CD4-positive, alpha-beta T cell treated with Interleukin-10 for 1 hour (primary cell): ENCODE measurements at regions not wholly inside any gene's neighbourhood (a gene's known extent, or its start where the extent isn't known, plus 50 kb on each side); places are given as distances from the start of the nearest gene placed in this dataset.

Experiments used
- DNase-seq: peaks from one replicate; pipeline ENCODE4 v3.0.0-alpha.2; 2020

DNA sequence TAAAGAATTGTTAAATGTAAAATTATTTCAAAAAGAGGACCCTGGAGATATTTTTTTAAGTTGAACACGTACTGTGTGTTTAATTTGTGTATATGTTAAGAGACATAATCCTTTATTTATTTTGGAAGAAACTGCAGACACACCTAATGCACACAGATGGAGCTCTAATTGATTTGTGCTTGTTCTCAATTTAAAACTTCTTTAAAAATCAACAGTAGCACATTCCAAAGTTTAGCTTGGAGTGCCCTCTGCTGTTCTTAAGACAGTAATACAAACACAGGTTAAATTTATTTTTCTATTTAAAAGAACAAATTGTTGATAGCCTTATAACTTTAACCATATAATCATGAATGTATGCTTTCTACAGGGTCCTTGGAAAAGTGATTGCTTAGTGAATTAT lies 277.6 kb upstream of the ADAMTS16 start:
- DNase-seq = no peak

GRCh38 chr5:4866131-4866659 lies 273.9 kb upstream of the ADAMTS16 start:
- no peak for DNase-seq

DNA sequence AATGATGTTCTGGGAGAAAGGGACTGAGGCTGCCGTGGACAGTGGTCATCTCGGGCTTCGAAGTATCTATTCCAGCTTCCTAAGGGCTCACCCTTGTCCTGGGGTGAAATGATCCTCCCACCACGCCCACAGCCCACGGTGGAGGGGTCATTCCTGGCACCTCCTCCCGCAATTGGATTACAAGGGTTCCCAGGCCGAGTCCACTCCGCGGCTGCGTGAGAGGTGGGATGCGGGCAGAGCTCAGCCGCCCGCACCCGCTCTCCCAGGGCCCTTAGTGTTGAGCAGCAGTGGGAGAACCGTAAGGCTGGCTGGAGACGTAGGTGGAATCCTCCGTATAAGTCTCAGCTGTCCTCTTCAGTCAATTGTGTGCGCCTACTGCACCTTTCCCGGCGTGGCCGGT lies 273.3 kb upstream of the ADAMTS16 start:
- DNase-seq = no peak

DNA sequence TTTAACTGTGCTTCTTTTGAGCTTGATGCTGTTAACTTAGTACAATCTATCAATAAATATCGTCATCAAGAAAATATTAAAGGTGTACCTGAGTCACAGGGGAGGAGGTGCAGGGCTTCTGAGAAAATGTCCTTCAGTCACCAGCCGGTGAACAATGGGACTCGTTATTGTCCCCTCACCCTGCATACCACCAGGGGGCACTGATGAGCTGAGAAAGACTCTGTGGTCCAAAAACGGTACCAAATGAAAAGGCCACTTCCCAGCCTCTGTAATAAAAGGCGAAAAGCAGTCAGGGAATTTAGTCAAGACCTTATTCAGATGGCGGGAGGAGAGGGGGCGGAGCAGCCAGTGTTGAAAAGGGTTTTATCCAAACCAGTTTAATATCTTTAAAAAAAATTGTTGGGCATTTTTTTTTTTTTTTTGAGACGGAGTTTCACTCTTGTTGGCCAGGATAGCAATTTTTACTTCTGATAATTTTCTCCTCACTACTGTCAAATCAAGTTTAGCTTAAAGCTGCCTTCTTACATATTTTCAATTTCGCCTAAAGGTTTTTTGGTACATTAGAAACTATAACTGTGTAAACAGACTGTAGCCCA lies 271.9 kb upstream of the ADAMTS16 start:
- peak; percentile 27 for DNase-seq

- no peak for DNase-seq
Observed at GRCh38 chr5:4873652-4874051, 266.5 kb upstream of the ADAMTS16 start.

DNA sequence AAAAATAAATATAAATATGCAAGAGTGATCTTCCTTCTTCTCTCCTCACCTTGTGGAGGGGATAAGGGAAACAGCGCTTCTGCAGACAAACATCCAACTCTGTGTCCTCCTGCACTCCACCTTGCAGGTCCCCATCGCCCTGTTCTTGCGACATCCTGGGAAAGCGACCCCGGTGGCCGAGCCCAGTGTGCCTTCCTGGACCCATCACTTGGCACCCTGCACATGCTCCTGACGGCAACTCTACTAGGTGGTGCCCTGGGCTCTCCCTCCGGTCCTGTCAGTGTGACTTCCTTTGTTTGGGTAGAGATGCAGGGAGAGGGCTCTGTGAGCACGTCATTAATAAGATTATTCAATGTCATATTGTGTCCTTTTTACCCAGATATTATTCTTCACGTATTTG lies 266.0 kb upstream of the ADAMTS16 start:
- no peak for DNase-seq

- DNase-seq = no peak
Observed at GRCh38 chr5:4875942-4876341, 264.2 kb upstream of the ADAMTS16 start.

DNA sequence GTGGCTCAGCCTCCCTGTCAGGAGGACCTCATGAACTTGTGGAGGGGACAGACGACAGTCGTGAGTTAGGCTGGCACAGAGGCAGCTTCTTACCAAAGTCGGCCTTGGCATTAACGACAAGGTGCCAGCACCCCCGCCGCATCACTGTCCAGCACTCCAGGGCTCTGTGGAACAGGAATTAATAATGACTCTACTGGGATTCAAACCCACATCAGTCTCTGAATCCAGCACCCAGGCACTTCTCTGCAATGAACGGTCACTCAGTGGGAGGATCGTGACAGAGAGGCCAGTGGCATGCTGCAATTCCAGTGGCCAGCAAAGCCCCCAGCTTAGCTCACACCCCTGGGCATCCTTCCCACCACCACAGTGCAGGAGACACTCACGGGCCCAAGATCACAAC lies 263.3 kb upstream of the ADAMTS16 start:
- DNase-seq = no peak

GRCh38 chr5:4877579-4877978 lies 262.6 kb upstream of the ADAMTS16 start:
- DNase-seq = no peak

DNA sequence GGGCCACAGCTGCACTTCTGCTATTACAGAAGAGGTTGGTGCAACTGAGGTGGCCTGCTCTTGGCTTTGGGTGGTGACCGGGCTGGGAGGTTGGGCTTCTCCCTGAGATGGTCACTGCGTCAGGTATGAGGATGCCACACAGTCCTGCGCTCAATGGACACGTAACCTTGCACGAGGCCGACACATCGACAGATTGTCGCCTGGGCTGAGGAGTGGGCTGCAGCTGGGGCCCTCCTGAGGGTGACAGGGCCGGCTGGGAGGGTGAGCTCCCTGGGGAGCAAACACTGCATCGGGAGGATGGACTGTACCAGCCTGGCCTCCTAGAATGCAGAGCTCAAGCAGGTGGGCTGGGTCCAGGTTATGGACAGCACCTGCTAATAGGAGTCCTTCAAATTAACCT lies 261.1 kb upstream of the ADAMTS16 start:
- no peak for DNase-seq

- DNase-seq = peak; percentile 5
Observed at GRCh38 chr5:4879693-4880303, 260.3 kb upstream of the ADAMTS16 start.

GRCh38 chr5:4880304-4880741 lies 259.8 kb upstream of the ADAMTS16 start:
- no peak for DNase-seq

DNA sequence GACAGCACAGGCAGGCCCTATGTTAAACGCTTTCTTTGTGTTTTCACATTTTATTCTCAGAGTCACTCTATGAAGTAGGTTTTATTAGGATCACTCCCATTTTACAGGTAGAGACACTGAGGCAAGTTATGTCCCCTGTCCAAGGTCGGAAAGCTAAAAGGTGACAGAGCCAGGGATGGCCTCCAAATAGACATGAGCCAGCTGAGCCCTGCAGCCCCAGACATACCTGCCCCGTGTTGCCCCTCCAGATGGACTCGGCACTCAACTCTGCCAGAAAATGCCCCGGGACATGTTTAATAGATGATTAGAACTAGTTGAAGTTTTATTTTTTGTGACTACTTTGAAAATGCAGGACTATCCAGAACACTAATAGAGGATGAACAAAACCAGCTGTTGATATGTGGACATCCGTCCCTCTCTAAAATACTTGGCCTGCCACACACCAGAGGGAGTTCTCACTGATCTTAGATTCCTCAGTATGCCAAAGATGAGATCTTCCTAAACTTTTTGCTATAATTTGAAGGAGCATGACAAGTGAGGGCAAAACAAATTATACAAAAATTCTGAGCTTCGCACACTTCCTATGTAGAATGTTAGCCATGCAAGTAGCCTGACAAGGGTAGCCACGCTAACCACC lies 258.6 kb upstream of the ADAMTS16 start:
- DNase-seq = no peak

DNA sequence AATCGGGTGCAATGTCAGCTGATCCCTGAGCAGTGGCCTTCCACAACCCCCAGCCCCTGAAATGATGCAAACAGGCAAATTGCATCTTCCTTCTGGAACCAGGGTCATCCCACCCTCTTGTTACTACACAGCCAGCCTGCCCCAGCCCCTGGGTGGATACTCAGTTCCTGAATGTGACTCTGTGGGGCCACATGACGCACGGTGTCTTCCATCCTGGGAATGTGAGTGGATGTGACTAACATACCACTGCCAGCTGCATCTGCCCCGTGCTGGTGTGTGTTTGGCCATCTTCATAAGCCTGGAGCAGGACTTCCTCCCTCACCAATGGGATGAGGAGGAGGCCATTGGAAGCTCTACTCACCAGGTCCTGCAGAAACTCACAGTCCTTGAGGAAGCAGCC lies 257.9 kb upstream of the ADAMTS16 start:
- no peak for DNase-seq

GRCh38 chr5:4883360-4883759 lies 256.8 kb upstream of the ADAMTS16 start:
- DNase-seq = no peak

GRCh38 chr5:4893063-4893744 lies 246.9 kb upstream of the ADAMTS16 start:
- DNase-seq = no peak

DNA sequence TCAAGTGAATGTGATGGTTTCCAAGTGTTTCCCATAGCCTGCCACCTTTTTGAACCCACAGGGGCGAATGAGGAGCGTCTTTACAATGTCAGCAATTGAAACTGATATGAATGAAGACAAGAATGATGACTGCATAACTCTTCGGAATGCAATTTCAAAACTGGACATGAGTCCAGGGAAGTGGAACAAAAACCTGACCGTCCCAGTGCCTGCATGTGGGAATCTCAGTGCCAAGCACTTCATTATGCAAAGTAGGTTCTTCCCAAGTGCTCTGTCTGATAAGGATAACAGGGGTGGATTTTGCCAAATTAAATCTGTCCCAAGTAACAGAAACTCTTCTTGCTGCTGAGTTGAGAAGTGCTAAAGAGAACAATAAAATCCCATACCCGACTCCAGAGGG lies 243.8 kb upstream of the ADAMTS16 start:
- no peak for DNase-seq

DNA sequence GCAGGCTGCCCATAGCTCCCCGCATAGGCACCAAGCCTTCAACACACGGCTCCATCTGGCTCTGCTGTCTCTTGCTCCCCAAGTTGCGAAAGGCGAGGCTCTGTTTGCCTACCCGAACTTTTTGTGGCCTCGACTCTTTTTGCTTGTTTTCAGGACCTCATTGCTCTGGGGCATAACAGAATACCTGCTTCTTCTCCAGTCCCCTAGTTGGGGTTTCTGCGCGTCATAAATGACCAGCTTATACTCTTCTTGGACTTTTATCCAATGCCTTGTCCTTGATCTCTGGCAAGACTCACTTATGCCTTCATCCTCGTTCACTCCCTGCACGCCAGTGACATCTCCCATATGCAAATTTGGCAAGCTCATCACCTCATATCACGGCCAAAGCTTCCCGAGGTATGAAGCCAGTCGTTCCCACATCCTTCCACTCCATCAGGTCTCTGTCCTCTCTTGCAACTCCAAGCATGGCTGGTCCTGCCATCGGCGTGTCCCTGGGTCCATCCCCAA lies 238.8 kb upstream of the ADAMTS16 start:
- DNase-seq = no peak

DNA sequence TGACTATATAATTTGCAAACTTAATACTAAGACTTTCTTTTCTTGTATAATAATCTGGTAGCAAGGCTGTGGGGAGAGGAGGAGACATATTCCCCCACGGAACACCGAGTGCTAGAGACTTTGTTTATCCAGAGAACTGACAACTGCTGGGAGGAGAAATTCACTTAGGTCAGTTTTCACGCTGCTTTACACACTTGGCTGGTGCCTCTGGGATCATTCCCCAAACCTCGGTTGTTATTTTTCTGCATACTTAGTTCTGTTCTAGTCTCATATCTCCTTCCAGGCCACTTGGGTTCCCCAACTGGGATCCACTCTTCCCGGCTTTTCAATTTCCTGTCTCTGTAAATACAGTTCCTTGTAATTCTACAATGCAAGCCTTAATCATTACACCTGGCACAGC lies 238.2 kb upstream of the ADAMTS16 start:
- no peak for DNase-seq

- no peak for DNase-seq
Observed at GRCh38 chr5:4905674-4906520, 234.2 kb upstream of the ADAMTS16 start.

DNA sequence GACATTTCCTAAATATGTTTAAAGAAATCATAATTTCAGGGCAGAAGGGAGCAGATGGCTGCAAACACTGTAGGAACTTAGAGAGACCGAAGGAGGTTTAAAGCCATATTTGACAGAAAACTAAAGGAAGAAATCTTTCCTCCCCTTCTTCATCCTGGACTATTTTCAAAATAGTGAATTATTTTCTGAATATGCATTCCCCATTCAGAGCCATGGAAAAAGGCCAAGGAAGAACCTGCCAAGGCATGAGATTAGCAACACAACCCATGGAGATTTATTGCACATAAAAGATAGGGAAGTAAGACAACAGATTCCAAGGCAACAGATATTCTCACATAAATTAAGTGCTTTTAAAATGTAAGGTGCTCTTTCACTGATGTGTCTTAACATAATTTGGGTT lies 233.3 kb upstream of the ADAMTS16 start:
- DNase-seq = no peak

GRCh38 chr5:4907571-4907970 lies 232.6 kb upstream of the ADAMTS16 start:
- no peak for DNase-seq

DNA sequence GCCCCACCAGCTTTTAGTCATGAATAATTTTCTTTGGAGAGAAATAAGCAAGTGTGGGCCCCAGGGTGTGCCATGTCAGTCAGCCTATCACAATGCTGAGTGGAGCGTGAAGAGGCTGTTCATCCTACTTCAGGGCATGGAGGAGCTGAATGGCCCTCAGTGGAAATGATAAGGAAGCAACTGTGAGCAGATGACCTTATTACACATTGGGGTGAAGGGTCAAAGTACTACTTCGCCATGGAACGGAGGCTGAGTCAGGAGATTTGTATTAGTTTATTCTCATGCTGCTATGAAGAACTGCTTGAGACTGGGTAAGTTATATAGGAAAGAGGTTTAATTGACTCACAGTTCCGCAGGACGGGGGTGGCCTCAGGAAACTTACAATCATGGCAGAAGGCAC lies 231.0 kb upstream of the ADAMTS16 start:
- DNase-seq = no peak
